ENCODE measurements at regions not wholly inside any gene's neighbourhood (a gene's known extent, or its start where the extent isn't known, plus 50 kb on each side); places are given as distances from the start of the nearest gene placed in this dataset.
A peak's percentile ranks its signal among the peaks of the same experiment; 100 is the strongest.

DNA sequence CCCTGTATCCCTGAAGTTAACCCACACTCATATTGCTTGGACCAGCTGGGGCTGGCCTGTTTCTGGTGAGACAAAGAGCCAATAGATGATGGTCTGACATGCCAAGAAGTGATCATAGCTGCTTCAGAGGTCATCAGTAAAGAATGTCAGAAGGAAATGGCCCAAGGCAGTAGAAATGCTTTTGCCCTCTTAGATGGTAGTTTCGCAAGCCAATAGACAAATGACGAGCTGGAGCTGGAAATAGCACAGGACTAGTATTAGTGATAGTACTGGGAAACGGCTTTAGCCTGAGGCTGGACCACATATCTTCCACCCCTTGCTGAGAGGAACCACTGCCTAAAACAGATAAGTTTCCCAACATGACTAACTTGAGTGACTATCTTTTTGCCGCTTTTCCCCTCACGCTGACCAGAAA is 176.1 kb upstream of the THBS1 start:
- DNase-seq (ENCODE audit: low read depth) = no peak
- H3K4me3 ChIP-seq (ENCODE audit: low read depth, low read length) = no peak overlapping the region
- TF ChIP-seq, protein P1, sequence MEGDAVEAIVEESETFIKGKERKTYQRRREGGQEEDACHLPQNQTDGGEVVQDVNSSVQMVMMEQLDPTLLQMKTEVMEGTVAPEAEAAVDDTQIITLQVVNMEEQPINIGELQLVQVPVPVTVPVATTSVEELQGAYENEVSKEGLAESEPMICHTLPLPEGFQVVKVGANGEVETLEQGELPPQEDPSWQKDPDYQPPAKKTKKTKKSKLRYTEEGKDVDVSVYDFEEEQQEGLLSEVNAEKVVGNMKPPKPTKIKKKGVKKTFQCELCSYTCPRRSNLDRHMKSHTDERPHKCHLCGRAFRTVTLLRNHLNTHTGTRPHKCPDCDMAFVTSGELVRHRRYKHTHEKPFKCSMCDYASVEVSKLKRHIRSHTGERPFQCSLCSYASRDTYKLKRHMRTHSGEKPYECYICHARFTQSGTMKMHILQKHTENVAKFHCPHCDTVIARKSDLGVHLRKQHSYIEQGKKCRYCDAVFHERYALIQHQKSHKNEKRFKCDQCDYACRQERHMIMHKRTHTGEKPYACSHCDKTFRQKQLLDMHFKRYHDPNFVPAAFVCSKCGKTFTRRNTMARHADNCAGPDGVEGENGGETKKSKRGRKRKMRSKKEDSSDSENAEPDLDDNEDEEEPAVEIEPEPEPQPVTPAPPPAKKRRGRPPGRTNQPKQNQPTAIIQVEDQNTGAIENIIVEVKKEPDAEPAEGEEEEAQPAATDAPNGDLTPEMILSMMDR (IDR thresholded peaks at IDR 0.05; ENCODE audit: low read depth, low read length, missing control alignments) = no peak

DNA sequence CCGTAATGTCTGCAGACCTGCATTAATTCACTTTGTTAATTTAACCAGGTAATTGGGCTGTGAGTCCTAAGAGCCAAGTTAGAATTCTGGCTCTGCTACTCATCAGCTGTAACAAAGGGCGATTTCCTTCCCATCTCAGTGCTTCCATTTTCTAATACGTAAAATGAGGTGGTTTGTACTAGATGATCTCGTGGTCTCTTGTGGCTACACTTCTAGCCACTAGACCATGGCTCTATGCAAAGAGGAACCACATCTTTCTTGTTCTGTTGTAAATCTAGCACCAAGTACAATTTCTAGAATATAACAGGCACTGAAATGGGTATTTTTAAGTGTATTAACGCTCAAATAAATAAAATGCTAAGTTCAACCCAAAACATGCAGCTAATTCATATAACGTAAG is 174.4 kb upstream of the THBS1 start:
- no peak overlapping the region for H3K4me3 ChIP-seq (ENCODE audit: low read depth, low read length)
- no peak for DNase-seq (ENCODE audit: low read depth)
- TF ChIP-seq, protein P1 (IDR thresholded peaks at IDR 0.05; ENCODE audit: low read depth, low read length, missing control alignments) = no peak

DNA sequence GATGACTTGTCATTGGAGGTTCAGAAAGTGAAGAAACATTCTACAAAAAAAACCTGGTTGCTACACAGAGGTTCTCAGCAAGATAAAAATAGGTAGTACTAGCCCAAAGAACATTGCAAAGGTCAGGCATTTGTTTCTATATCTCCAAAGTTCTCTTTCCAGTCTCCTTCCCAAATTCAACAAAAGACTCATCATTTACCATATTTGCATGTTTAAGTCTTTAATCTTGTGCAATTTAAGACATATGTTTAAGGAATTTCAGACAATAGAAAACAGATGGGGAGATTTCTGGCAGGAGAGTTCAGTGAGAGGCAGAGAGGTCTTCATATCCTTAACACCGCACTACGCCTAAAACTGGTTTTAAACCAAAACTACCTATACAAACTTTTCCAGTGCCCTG is 173.8 kb upstream of the THBS1 start:
- TF ChIP-seq, protein P1 (IDR thresholded peaks at IDR 0.05; ENCODE audit: low read depth, low read length, missing control alignments) = no peak
- H3K4me3 ChIP-seq (ENCODE audit: low read depth, low read length) = no peak overlapping the region
- DNase-seq (ENCODE audit: low read depth) = no peak

DNA sequence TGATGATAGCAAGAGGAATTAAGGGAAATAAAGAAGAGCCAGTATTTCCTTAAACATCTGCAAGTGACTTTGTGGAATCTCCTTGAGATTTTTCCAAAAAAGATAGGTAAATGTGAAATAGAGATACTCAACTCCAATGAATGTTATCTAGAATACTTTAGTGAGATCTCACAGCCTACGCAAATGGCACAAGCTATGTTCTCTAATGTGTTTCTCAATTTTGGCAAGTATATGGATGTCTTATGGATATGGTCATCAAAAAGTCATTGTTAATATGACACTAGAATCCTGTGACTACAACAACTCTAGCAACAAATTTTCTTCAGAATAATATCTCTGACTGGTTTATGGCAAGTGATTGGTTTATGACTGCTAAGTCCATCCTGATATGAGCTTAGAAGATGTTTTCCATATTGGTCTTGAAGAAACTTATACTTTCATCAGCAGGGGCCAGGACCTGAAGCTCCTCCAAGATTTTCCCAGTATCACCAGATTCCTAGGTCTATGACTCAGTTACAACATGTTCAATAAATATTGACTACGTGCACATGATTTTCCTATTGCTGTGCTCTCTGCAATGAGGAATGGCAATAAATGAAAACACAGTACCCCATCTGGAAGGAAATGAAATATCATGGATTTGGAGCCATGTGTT is 170.9 kb upstream of the THBS1 start:
- TF ChIP-seq, protein P1 (IDR thresholded peaks at IDR 0.05; ENCODE audit: low read depth, low read length, missing control alignments) = no peak
- no peak overlapping the region for H3K4me3 ChIP-seq (ENCODE audit: low read depth, low read length)
- DNase-seq (ENCODE audit: low read depth) = no peak

DNA sequence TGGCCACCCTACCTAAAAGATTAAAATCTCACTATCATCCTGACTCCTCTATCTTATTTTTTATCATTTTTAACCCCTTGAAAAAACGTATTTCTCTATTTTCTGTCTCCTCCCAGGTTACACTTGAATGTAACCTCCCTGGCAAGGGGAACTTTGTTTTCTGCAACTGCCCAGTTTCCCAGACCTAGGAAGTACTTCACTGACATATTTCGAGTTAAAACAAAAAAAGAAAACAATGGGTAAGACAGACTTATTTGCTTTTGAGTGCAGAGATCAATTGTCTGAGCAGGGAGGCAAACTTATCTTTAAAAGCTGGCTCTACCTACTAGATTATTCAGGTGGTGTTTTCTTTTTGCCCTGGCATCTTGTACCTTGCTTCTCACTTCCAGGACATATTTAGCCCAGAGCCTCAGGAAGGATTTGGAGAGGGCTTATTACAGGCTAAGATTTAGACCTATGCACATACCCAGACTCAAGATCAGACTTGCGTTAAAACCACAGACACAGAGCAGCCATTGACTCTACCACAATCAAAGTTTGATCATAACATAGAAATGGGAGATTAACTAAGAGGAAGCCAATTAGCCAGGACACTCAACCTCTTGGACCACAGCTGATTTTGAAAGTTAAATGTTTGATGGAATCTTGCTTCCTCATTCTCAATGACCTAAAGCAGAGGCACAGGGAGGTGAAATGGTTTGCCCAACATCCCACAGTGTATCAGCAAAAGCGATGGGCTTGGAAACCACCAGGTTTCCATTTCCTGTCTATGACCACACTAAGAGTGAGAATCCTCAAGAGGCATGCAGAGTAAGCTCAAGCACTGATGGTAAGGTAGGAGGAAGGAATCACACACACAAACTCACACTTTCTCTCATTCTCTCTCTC is 169.5 kb upstream of the THBS1 start:
- DNase-seq (ENCODE audit: low read depth) = peak; percentile 51
- no peak overlapping the region for H3K4me3 ChIP-seq (ENCODE audit: low read depth, low read length)
- TF ChIP-seq, protein P1 (IDR thresholded peaks at IDR 0.05; ENCODE audit: low read depth, low read length, missing control alignments) = no peak

DNA sequence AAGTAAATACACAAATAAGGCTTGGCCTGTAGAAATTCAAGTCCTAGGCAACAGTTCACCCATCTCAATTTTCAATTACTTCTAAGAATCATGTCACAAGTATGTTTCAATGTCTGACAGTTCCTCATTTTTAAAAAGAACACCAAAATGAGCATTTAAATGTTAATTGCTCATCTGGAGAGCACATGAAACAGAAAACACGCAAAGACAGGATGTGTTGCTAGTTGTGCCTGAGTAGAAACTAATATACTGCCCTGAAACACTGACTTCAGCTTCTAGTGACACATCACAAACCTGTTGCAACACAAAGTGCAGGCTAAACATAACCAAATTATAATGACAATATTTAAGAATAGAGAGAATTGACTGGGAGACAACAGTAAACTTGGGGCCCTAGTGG is 167.3 kb upstream of the THBS1 start:
- TF ChIP-seq, protein P1 (IDR thresholded peaks at IDR 0.05; ENCODE audit: low read depth, low read length, missing control alignments) = no peak
- no peak overlapping the region for H3K4me3 ChIP-seq (ENCODE audit: low read depth, low read length)
- DNase-seq (ENCODE audit: low read depth) = no peak
